ENCODE measurements at regions not wholly inside any gene's neighbourhood (a gene's known extent, or its start where the extent isn't known, plus 50 kb on each side); places are given as distances from the start of the nearest gene placed in this dataset.

- TF ChIP-seq, protein P1, sequence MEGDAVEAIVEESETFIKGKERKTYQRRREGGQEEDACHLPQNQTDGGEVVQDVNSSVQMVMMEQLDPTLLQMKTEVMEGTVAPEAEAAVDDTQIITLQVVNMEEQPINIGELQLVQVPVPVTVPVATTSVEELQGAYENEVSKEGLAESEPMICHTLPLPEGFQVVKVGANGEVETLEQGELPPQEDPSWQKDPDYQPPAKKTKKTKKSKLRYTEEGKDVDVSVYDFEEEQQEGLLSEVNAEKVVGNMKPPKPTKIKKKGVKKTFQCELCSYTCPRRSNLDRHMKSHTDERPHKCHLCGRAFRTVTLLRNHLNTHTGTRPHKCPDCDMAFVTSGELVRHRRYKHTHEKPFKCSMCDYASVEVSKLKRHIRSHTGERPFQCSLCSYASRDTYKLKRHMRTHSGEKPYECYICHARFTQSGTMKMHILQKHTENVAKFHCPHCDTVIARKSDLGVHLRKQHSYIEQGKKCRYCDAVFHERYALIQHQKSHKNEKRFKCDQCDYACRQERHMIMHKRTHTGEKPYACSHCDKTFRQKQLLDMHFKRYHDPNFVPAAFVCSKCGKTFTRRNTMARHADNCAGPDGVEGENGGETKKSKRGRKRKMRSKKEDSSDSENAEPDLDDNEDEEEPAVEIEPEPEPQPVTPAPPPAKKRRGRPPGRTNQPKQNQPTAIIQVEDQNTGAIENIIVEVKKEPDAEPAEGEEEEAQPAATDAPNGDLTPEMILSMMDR (conservative IDR thresholded peaks at IDR 0.05; ENCODE audit: low read depth, low read length), result no peak
- no peak for TF ChIP-seq EZH2phosphoT487 (IDR thresholded peaks at IDR 0.05; ENCODE audit: borderline replicate concordance, low read length)
- TF ChIP-seq EZH2 (IDR thresholded peaks at IDR 0.05; ENCODE audit: low read length, unreplicated experiment), result no peak
These were observed 65.4 kb upstream of the IRX4 start for GRCh38 chr5:1948111-1948510.
